GM12874 (cell line): ENCODE measurements at regions not wholly inside any gene's neighbourhood (a gene's known extent, or its start where the extent isn't known, plus 50 kb on each side); places are given as distances from the start of the nearest gene placed in this dataset.

Experiments
- TF ChIP-seq, protein P1 (sequence below): IDR thresholded peaks from 2 replicates; pipeline ENCODE4 v1.5.1; 2011; ENCODE audit warnings: low read depth, mild to moderate bottlenecking, control low read depth, low read length, moderate library complexity; ENCODE audit not compliant: insufficient read depth

DNA sequence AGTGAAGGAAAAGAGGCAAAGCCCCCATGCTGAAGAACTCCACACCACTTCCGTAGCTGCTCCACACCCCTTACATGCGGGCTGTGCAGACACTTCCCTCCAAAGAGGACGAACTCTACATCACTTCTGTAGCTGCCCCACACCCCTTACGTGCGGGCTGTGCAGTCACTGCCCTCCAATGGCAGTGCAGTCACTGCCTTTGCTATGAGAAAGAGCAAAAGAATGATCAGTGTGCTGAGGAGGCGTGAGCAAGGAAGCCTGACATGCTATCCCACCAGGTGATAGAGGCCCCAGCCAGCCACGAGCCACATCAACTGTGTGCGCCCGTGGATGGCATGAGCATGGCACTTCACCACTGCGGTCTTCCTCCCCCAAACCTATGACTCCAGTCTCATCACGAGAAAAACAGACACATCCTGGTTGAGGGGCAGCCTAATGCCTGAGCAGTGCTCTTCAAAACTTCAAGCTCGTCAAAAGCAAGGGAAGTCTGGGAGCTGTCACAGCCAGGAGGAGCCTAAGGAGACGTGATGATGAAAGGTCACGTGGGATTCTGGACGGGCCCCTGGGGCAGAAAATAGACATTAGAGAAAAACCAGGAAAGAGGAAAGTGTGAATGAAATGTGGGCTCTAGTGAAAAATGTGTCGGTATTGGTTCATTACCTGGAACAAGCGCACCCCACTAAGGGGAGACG, 60.8 kb upstream of the C14orf180 start:
- TF ChIP-seq, protein P1, sequence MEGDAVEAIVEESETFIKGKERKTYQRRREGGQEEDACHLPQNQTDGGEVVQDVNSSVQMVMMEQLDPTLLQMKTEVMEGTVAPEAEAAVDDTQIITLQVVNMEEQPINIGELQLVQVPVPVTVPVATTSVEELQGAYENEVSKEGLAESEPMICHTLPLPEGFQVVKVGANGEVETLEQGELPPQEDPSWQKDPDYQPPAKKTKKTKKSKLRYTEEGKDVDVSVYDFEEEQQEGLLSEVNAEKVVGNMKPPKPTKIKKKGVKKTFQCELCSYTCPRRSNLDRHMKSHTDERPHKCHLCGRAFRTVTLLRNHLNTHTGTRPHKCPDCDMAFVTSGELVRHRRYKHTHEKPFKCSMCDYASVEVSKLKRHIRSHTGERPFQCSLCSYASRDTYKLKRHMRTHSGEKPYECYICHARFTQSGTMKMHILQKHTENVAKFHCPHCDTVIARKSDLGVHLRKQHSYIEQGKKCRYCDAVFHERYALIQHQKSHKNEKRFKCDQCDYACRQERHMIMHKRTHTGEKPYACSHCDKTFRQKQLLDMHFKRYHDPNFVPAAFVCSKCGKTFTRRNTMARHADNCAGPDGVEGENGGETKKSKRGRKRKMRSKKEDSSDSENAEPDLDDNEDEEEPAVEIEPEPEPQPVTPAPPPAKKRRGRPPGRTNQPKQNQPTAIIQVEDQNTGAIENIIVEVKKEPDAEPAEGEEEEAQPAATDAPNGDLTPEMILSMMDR = no peak

DNA sequence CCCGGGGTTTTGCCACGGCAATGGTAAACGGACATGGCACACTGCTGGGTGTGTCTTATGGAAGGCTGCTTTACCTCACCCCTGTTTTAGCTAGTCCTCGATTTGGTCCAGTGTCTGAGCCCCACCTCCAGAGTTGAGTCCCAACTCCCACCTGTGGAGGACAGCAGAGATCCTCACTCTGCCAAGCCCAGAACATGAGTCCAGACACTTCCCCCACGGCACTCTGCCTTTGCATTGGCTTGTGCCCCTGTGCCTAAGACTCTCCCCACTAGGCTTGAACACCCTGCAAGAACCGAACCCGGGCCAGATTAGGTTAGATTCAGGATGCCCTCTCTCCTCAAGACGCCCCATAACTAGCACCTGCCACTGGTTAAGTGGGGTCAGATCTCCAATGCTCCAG, 59.8 kb upstream of the C14orf180 start:
- TF ChIP-seq, protein P1 = no peak

DNA sequence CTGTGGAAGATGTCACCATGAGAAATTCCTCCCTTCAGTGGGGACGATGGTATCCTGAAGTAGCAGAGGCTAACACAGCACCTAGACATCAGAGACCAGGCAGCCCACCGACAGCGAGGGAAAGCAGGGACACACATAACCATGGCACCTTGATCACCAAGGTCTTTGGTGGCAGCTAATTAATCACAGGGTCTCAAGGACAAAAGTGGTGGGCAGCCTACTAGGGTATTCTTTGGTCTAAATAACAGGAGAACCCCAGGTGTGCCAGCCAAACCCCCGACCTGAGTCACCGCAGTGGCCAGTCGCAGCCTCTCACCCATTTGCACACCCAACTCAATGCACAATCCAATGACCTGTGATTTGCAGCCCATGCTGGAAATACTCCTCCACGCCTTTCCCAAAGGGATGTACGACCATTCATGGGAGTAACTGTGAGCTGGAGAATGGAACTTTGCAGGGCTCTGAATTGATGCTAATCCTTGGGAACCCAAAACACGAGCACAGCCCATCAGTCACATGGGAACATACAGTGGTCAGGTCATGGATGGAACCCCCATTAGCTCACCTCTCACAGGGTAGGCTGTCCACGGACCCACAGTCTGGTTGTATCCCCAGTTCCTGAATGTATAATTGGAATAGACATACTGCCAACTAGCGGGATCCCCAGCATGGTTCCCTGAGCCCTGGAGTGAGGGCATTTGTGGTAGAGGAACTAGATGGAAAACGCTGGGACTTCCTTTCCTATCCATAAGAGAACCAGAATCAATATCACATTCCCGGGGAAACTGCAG, 58.7 kb upstream of the C14orf180 start:
- TF ChIP-seq, protein P1 = no peak

DNA sequence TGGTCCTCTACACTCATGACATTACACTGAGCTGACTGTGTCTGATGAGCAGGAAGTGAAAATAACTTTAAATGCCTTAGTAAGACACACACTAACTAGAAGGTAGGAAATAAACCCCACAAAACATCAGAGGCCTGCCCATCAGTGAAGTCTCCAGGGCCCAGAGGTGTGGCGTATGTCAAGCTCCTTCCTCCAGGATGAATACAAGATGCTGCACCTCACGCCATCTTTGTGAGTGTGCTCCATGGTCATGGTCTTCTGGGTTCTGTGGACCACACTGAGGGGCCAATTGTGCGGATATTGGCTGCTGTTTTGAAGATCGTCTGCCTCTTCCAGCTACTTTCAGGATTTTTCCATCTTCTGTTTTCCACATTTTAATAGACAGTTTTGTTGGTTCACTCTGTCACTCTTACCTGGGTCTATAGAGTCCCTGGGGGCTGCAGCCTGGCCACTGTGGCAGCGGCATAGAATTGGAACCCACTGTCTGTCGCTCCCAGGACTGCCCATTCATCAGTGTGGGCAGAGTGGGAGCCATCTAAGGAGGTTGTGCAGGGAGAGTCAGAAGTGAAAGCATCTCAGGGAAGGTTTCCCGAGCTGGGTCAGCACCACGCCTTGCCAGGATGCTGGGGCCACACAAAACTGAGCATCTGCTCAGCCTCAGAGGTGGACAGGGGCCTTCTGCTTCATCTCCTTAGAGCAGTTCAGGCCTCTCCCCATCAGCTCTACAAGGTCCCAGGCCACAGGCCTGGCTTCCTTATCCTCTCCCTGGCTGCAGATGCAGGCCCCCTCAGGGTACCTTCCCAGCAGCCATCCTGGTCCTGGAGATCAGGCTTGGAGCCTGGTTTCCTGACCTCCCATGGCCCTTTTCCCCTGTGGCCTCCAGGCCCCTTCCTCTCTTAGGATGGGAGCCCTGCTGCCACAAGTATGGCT, 57.5 kb upstream of the C14orf180 start:
- TF ChIP-seq, protein P1 = no peak

DNA sequence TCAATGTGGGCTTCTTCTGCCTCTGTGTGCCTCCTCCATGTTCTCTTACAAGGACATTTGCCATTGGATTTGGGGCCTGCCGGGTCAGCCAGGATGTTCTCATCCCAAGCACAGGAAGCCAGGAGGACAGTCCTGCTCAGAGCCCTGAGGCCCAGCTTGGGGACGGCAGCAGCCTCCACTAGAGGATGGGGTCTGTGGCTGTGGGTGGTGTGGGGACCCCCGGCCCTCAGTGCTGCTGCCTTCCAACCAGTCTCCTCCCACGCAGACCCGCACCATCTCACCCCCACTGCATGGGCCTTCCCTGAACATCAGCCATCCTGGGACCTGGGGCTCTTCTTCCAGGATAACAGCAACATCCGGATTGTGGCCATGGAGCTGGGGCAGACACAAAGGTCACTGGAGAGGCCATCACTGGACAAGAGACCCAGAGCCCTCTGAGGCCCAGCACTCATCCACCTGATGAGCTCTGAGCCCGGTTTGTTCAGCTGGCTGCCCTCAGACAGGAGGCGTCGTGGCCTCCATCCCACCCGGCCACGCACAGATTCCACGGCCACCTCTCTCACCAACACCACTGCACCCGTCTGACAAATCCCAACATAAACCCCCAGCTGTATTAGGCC, 56.5 kb upstream of the C14orf180 start:
- TF ChIP-seq, protein P1 = no peak

DNA sequence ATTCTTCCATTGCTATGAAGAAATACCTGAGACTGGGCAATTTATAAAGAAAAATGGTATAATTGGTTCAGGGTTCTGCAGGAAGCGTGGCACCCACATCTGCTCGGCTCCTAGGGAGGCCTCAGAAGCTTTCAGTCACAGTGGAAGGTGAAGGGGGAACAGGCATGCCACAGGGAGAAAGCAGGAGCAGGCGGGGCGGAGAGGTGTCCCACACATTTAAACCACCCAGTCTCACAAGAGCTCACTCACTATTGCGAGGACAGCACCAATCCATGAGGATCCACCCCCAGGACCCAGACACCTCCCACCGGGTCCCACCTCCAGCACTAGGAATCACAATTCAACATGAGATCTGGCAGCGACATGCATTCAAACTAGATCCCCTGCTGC, 56.0 kb upstream of the C14orf180 start:
- TF ChIP-seq, protein P1 = no peak
